Nephron progenitor cell (in vitro differentiated cells): ENCODE measurements at regions not wholly inside any gene's neighbourhood (a gene's known extent, or its start where the extent isn't known, plus 50 kb on each side); places are given as distances from the start of the nearest gene placed in this dataset.
"Not testable (repeated sequence)": the region's sequence is repeated elsewhere in the genome, so short reads cannot be mapped to it uniquely, and the experiment has no call there.

Experiments used
- DNase-seq: peaks from one replicate; pipeline ENCODE4 v3.0.0; 2021
- H3K27ac Mint-ChIP-seq: 2 replicates; pipeline ENCODE4 v1.8.0; 2021; ENCODE audit warnings: mild to moderate bottlenecking, moderate library complexity, mixed read lengths
- H3K27me3 Mint-ChIP-seq: 2 replicates; pipeline ENCODE4 v1.8.0; 2021; ENCODE audit warnings: mild to moderate bottlenecking, low read depth, mixed read lengths; ENCODE audit not compliant: poor library complexity
- H3K36me3 Mint-ChIP-seq: 2 replicates; pipeline ENCODE4 v1.8.0; 2021; ENCODE audit warnings: low read depth, mixed read lengths
- H3K4me1 Mint-ChIP-seq: 2 replicates; pipeline ENCODE4 v1.8.0; 2021; ENCODE audit warnings: mixed read lengths
- H3K4me3 Mint-ChIP-seq: 2 replicates; pipeline ENCODE4 v1.8.0; 2021; ENCODE audit warnings: mild to moderate bottlenecking, moderate library complexity, mixed read lengths
- H3K9me3 Mint-ChIP-seq: 2 replicates; pipeline ENCODE4 v1.8.0; 2021; ENCODE audit warnings: mild to moderate bottlenecking, moderate library complexity, mixed read lengths
- TF ChIP-seq, protein P1 (sequence below): fragments of 200-600 bp; sonication (generic); IDR thresholded peaks from 2 replicates; pipeline ENCODE4 v1.5.0; 2021; ENCODE audit warnings: antibody characterized with exemption

DNA sequence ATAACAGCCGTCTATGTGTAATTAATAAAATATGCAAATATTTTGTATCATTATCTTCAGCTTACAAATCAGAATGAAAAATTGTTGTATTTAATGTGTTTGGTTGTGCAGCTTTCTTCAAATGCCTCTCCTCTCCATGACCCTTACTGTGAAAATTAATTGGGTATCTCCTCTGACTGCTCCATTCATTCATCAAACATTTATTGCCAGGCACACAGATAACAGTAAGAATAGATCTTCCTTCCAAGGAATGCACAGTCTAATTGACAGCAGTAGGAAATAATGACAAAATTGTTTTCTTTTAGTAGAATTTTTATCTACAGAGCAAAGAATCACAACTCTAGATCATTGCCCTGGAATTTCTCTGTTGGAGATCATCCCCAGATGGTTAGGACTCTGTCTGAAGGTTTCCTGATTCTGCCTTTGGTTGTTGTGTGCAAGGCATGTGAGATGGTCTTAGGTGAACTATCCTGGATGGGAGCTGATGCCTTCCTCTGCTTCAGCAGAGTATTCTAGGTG lies 395.0 kb upstream of the FAT1 start:
- no peaks in the 10 kb centered on the region for H3K9me3 Mint-ChIP-seq
- no peak overlapping the region for H3K27ac Mint-ChIP-seq
- H3K4me1 Mint-ChIP-seq: no peaks in the 10 kb centered on the region
- H3K27me3 Mint-ChIP-seq: no peaks in the 10 kb centered on the region
- DNase-seq: no peak
- TF ChIP-seq, protein P1, sequence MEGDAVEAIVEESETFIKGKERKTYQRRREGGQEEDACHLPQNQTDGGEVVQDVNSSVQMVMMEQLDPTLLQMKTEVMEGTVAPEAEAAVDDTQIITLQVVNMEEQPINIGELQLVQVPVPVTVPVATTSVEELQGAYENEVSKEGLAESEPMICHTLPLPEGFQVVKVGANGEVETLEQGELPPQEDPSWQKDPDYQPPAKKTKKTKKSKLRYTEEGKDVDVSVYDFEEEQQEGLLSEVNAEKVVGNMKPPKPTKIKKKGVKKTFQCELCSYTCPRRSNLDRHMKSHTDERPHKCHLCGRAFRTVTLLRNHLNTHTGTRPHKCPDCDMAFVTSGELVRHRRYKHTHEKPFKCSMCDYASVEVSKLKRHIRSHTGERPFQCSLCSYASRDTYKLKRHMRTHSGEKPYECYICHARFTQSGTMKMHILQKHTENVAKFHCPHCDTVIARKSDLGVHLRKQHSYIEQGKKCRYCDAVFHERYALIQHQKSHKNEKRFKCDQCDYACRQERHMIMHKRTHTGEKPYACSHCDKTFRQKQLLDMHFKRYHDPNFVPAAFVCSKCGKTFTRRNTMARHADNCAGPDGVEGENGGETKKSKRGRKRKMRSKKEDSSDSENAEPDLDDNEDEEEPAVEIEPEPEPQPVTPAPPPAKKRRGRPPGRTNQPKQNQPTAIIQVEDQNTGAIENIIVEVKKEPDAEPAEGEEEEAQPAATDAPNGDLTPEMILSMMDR: no peak
- no peak overlapping the region for H3K4me3 Mint-ChIP-seq
- no peaks in the 10 kb centered on the region for H3K36me3 Mint-ChIP-seq

DNA sequence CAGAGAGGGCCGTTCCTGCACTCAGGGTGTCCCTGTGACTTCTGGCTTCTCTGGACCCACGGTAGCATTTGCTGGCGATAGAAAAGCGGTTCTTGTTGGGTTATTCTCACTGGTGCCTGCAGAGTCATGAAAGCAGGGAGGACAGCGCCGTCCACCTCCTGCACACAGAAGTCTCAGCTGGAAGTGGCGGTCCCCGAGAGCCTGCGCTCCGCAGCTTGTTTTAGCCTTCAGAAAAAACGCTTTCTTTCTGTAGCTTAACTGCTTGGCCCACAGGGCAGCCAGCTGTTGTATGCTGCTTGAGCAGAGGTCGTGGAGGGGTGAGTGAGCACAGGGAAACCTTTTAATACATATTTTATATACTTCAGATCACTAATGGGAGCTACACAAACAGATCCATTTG lies 400.7 kb upstream of the FAT1 start:
- Mint-ChIP-seq H3K4me1 (peaks cover 25% of the 10 kb centered on the region), H3K9me3 (no peaks in the 10 kb centered on the region), H3K36me3 (no peaks in the 10 kb centered on the region), H3K4me3 (no peak overlapping the region), H3K27me3 (no peaks in the 10 kb centered on the region), H3K27ac (peak overlapping the region; percentile 38)
- TF ChIP-seq, protein P1: no peak
- no peak for DNase-seq

DNA sequence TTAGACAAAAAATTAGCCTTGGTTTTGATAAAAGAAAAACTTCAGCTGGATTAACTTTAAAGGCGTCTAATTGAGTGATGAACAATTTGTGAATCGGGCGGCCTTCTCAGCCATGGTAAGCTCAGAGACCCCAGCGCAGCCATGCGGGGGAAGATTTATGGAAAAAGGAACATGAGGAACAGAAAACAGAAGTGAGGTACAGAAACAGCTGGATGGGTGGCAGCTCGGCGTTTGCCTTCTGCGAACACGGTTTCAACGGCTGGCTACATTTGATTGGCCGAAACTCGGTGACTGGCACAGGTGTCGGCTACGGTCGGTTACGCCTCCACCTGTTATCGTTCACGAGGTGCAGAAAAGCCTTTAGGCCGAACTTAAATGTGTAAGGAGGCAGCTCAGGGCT lies 401.4 kb upstream of the FAT1 start:
- H3K4me3 Mint-ChIP-seq: no peak overlapping the region

DNA sequence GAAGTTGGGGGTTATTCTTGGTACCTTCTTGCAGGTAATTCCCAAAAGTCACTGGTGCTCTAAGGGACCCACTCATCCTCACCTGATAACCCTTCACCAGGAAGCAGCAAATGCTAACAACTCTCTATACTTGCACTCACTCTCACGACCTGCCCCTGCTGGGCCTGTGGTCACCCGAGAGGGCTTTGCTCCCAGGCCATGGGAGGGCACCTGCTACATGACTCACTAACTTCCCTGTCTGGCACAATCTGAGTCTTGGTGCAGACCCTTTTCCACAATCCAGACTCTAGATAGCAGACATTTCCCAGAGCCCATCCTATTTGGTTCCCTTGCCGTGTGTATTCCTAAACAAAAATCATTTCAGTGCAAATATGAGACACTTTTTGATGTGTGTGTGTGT lies 403.8 kb upstream of the FAT1 start:
- Mint-ChIP-seq H3K4me3 (no peak overlapping the region), H3K27ac (no peak overlapping the region), H3K9me3 (peaks cover 9% of the 10 kb centered on the region), H3K4me1 (peaks cover 31% of the 10 kb centered on the region), H3K36me3 (no peaks in the 10 kb centered on the region), H3K27me3 (no peaks in the 10 kb centered on the region)
- no peak for DNase-seq
- TF ChIP-seq, protein P1: no peak

More for the DNA sequence above, 401.4 kb upstream of the FAT1 start:
- H3K9me3 Mint-ChIP-seq: peaks cover 1% of the 10 kb centered on the region
- H3K27me3 Mint-ChIP-seq: no peaks in the 10 kb centered on the region
- H3K27ac Mint-ChIP-seq: no peak overlapping the region
- TF ChIP-seq, protein P1: no peak
- no peaks in the 10 kb centered on the region for H3K36me3 Mint-ChIP-seq
- DNase-seq: no peak
- peaks cover 31% of the 10 kb centered on the region for H3K4me1 Mint-ChIP-seq

DNA sequence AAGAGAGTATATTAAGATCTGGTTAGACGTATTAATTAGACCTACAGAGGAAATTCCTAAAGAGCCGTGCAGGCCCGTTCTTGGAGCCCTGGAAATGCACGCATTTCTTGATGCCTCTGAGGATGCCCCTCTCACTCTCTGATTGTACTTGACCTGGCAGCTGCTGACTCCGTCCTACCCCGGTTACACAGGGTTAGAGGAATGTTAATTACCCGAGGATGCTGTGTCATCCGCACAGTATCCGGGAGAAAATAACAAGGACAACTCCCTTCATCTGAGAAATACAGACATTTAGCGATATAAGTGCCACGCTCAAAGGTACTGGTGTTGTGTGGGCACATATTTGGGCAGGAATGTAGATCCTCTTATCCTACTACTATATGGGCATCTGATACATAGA lies 404.6 kb upstream of the FAT1 start:
- H3K27ac Mint-ChIP-seq: peak overlapping the region; percentile 15
- no peak overlapping the region for H3K4me3 Mint-ChIP-seq

DNA sequence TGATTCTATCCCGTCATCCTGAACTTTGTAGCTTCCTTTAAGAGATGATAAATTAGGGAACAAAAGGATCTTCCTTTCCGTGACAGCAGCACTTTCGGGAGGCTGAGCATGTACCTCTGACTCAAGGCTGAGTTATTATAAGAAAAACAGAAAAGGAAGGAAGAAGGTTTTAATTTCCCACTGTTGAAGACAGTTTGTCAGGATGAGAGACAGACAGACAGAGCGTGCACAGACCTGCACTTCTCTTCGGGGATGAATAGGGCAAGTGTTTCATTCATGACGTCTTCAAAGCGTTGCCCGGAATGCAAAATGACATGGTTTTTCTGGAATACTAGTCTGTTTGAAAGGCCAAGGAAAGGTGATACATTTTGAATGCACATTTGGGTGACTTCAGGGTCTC lies 405.3 kb upstream of the FAT1 start:
- Mint-ChIP-seq H3K9me3 (peaks cover 9% of the 10 kb centered on the region), H3K4me3 (no peak overlapping the region), H3K4me1 (peaks cover 31% of the 10 kb centered on the region), H3K27ac (peak overlapping the region; percentile 12), H3K36me3 (no peaks in the 10 kb centered on the region), H3K27me3 (no peaks in the 10 kb centered on the region)
- no peak for DNase-seq
- TF ChIP-seq, protein P1: no peak

More for the DNA sequence above, 404.6 kb upstream of the FAT1 start:
- Mint-ChIP-seq H3K4me1 (peaks cover 31% of the 10 kb centered on the region), H3K36me3 (no peaks in the 10 kb centered on the region), H3K27me3 (no peaks in the 10 kb centered on the region), H3K9me3 (peaks cover 9% of the 10 kb centered on the region)
- no peak for DNase-seq
- TF ChIP-seq, protein P1: no peak

DNA sequence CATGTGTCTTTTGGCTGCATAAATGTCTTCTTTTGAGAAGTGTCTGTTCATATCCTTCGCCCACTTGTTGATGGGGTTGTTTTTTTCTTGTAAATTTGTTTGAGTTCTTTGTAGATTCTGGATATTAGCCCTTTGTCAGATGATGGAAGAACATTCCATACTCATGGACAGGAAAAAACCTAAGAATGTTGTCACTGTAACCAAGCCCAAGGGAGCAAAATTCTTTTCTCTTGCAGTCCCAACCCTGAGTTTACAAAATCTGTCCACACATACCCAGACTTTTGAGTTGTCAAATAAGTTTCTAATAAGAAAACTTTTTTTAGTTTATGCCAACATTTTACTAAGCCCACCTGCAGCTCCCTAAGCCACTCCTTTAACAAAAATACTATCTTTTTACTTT lies 408.2 kb upstream of the FAT1 start:
- H3K4me1 Mint-ChIP-seq: peaks cover 26% of the 10 kb centered on the region
- not testable (repeated sequence) for H3K9me3 Mint-ChIP-seq, DNase-seq, H3K4me3 Mint-ChIP-seq, H3K27me3 Mint-ChIP-seq, H3K36me3 Mint-ChIP-seq, H3K27ac Mint-ChIP-seq
